MCF 10A (cell line): ENCODE measurements at regions not wholly inside any gene's neighbourhood (a gene's known extent, or its start where the extent isn't known, plus 50 kb on each side); places are given as distances from the start of the nearest gene placed in this dataset.
A peak's percentile ranks its signal among the peaks of the same experiment; 100 is the strongest.

Experiments
- BruUV-seq: library from RNA; stranded (reverse); fragments of 400-500 nt; replicated peaks from 2 replicates; lab custom pipeline; 2021; lab: Mats Ljungman, UMichigan
- CTCF ChIA-PET: fragments of 300-600 bp; sonication (Branson Sonifier 250); formaldehyde crosslinking; extraction: SDS; loops from one replicate; lab custom pipeline; 2021; ENCODE audit warnings: antibody characterized with exemption, inconsistent platforms; lab: Yijun Ruan, JAX
- POLR2A ChIA-PET: fragments of 300-600, 350-650 bp; sonication (Branson Sonifier 250); formaldehyde crosslinking; extraction: SDS; loops from one replicate; lab custom pipeline; 2020; ENCODE audit warnings: antibody characterized with exemption, inconsistent platforms; lab: Yijun Ruan, JAX
- DNase-seq: peaks from one replicate; pipeline ENCODE4 v3.0.0-alpha.2; 2018; ENCODE audit not compliant: unreplicated experiment
- H3K27ac Mint-ChIP-seq: one replicate; pipeline ENCODE4 v1.8.0; 2022; ENCODE audit warnings: mild to moderate bottlenecking, low read depth, mixed read lengths; ENCODE audit not compliant: unreplicated experiment
- H3K27me3 Mint-ChIP-seq: one replicate; pipeline ENCODE4 v1.8.0; 2022; ENCODE audit warnings: mixed read lengths; ENCODE audit not compliant: insufficient read depth, unreplicated experiment
- H3K36me3 Mint-ChIP-seq: one replicate; pipeline ENCODE4 v1.8.0; 2022; ENCODE audit warnings: mild to moderate bottlenecking, moderate library complexity, mixed read lengths; ENCODE audit not compliant: insufficient read depth, unreplicated experiment
- H3K4me1 Mint-ChIP-seq: one replicate; pipeline ENCODE4 v1.8.0; 2022; ENCODE audit warnings: mixed read lengths; ENCODE audit not compliant: insufficient read depth, unreplicated experiment
- H3K4me3 Mint-ChIP-seq: one replicate; pipeline ENCODE4 v1.8.0; 2022; ENCODE audit warnings: mild to moderate bottlenecking, moderate library complexity, mixed read lengths; ENCODE audit not compliant: unreplicated experiment
- H3K9me3 Mint-ChIP-seq: one replicate; pipeline ENCODE4 v1.8.0; 2022; ENCODE audit warnings: mixed read lengths; ENCODE audit not compliant: unreplicated experiment
- CTCF ChIP-seq: fragments of 200-600 bp; IDR thresholded peaks from one replicate; pipeline ENCODE4 v1.8.0; 2022; ENCODE audit warnings: antibody characterized with exemption, mild to moderate bottlenecking; ENCODE audit not compliant: unreplicated experiment
- intact Hi-C: fragments of 100-400 bp; cut with micrococcal nuclease; formaldehyde crosslinking; loops from 2 replicates; pipeline ENCODE4 v1.14.1; 2022

GRCh38 chr10:29023678-29024077 lies 265.2 kb upstream of the LYZL1 start:
- Mint-ChIP-seq H3K27ac (no peak overlapping the region), H3K27me3 (peaks cover 11% of the 10 kb centered on the region), H3K4me3 (no peak overlapping the region), H3K4me1 (peaks cover 10% of the 10 kb centered on the region), H3K36me3 (no peaks in the 10 kb centered on the region), H3K9me3 (no peaks in the 10 kb centered on the region)
- DNase-seq: peak; percentile 49
- intact Hi-C loops: no loop called here
- no peak for TF ChIP-seq CTCF
- POLR2A ChIA-PET: no interaction called here
- no TSS peak for BruUV-seq
- CTCF ChIA-PET: interaction anchor here (0.6 to 1.0 kb wide), 2 partner anchors 351 to 362 kb away, joined by 3 read pairs; no protein-coding TSS in a partner anchor

GRCh38 chr10:29026065-29026797 lies 262.6 kb upstream of the LYZL1 start:
- intact Hi-C loops: no loop called here
- no TSS peak for BruUV-seq
- Mint-ChIP-seq H3K27ac (no peak overlapping the region), H3K36me3 (no peaks in the 10 kb centered on the region), H3K9me3 (no peaks in the 10 kb centered on the region), H3K27me3 (peaks cover 30% of the 10 kb centered on the region), H3K4me1 (peaks cover 10% of the 10 kb centered on the region), H3K4me3 (no peak overlapping the region)
- ChIA-PET CTCF (no interaction called here), POLR2A (no interaction called here)
- no peak for TF ChIP-seq CTCF
- no peak for DNase-seq

GRCh38 chr10:29026802-29027580 lies 261.9 kb upstream of the LYZL1 start:
- intact Hi-C loops: no loop called here
- no TSS peak for BruUV-seq
- no peak for DNase-seq
- Mint-ChIP-seq H3K9me3 (no peaks in the 10 kb centered on the region), H3K4me3 (no peak overlapping the region), H3K27ac (no peak overlapping the region), H3K27me3 (peaks cover 30% of the 10 kb centered on the region), H3K4me1 (peaks cover 10% of the 10 kb centered on the region), H3K36me3 (no peaks in the 10 kb centered on the region)
- ChIA-PET CTCF (interaction anchor here (1.0 kb wide), 1 partner anchor 35 kb away, joined by 3 read pairs; no protein-coding TSS in a partner anchor), POLR2A (no interaction called here)
- no peak for TF ChIP-seq CTCF

GRCh38 chr10:29028486-29028885 lies 260.4 kb upstream of the LYZL1 start:
- no peak overlapping the region for H3K27ac Mint-ChIP-seq

More at GRCh38 chr10:29028486-29028885, 260.4 kb upstream of the LYZL1 start:
- no peak for DNase-seq
- no peak overlapping the region for H3K4me3 Mint-ChIP-seq
- no peaks in the 10 kb centered on the region for H3K9me3 Mint-ChIP-seq
- POLR2A ChIA-PET: no interaction called here
- CTCF ChIA-PET: no interaction called here
- H3K36me3 Mint-ChIP-seq: no peaks in the 10 kb centered on the region
- BruUV-seq: no TSS peak
- no peak for TF ChIP-seq CTCF
- H3K27me3 Mint-ChIP-seq: peaks cover 30% of the 10 kb centered on the region
- peaks cover 9% of the 10 kb centered on the region for H3K4me1 Mint-ChIP-seq
- intact Hi-C loops: no loop called here
